Transverse colon (tissue), 1 donor: ENCODE measurements at regions not wholly inside any gene's neighbourhood (a gene's known extent, or its start where the extent isn't known, plus 50 kb on each side); places are given as distances from the start of the nearest gene placed in this dataset.

ENCODE experiments used
- EP300 ChIP-seq: sonication (generic); formaldehyde crosslinking; IDR thresholded peaks from one replicate; pipeline ENCODE4 v1.6.1; 2017; ENCODE audit warnings: antibody characterized with exemption, low read depth
- POLR2A ChIP-seq: fragments of 450-650 bp; IDR thresholded peaks from one replicate; pipeline ENCODE4 v1.6.1; 2016; ENCODE audit warnings: antibody characterized with exemption, mild to moderate bottlenecking, moderate library complexity

DNA sequence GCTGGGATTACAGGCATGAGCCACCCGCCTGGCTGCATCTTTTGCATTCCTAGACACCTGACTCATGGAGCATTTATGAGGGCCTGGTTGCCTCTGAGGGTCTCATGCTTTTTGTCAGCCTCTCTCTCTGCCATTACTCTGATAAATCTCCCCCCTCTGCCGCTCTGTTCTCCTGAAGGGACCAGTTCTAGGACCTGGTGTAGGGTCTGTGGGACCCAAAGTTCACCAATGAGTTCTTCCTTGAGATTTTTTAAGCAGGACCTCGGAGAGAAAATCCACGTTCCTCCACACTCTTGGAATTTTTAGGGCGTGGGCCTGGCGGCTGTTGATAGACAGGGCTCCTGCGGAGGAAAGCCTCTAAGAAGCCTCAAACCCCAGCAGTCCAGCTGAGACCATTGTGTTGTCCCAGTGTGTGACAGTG lies 91.9 kb upstream of the ERRFI1 start:
- TF ChIP-seq POLR2A (no peak), EP300 (no peak)
